Sigmoid colon (tissue), 6 donors: ENCODE measurements at regions not wholly inside any gene's neighbourhood (a gene's known extent, or its start where the extent isn't known, plus 50 kb on each side); places are given as distances from the start of the nearest gene placed in this dataset.

Source experiments
- DNase-seq: peaks from one replicate; pipeline ENCODE4 v3.0.0-alpha.2; 2019
- H3K27ac ChIP-seq, 4 donors: fragments of 200-600 bp; sonication (generic); one replicate each; pipeline ENCODE4 v1.5.1; 2016 to 2019; ENCODE audit warnings: mild to moderate bottlenecking in 1 of 4
- H3K27me3 ChIP-seq, 3 donors: fragments of 200-600 bp; sonication (generic); one replicate each; pipeline ENCODE4 v1.5.1; 2019; ENCODE audit warnings: mild to moderate bottlenecking in 1 of 3
- H3K36me3 ChIP-seq, 4 donors: fragments of 200-600 bp; sonication (generic); one replicate each; pipeline ENCODE4 v1.5.1; 2016 to 2019
- H3K4me1 ChIP-seq, 4 donors: fragments of 200-600 bp; sonication (generic); one replicate each; pipeline ENCODE4 v1.5.1; 2017 to 2019
- H3K4me3 ChIP-seq, 4 donors: fragments of 200-600 bp; sonication (generic); one replicate each; pipeline ENCODE4 v1.5.1; 2017 to 2019; ENCODE audit warnings: mild to moderate bottlenecking in 2 of 4, moderate library complexity in 1 of 4
- H3K9me3 ChIP-seq, 4 donors: fragments of 200-600 bp in 3 of 4; sonication (generic) in 3 of 4; one replicate each; pipeline versions ENCODE4 v1.5.1 to v1.6.1; 2013 to 2019
- EP300 ChIP-seq, 4 donors: sonication (generic); formaldehyde crosslinking; IDR thresholded peaks; one replicate each; pipeline ENCODE4 v1.6.1; 2017; ENCODE audit warnings: antibody characterized with exemption in 4 of 4
- POLR2A ChIP-seq, 2 donors: fragments of 450-650 bp; IDR thresholded peaks; one replicate each; pipeline ENCODE4 v1.6.1; 2016; ENCODE audit warnings: antibody characterized with exemption in 2 of 2, mild to moderate bottlenecking in 2 of 2, moderate library complexity in 2 of 2
- POLR2AphosphoS5 ChIP-seq, 4 donors: sonication (generic); formaldehyde crosslinking; IDR thresholded peaks; one replicate each; pipeline ENCODE4 v1.6.1; 2017; ENCODE audit warnings: antibody characterized with exemption in 4 of 4
- WGBS, 2 donors: extraction: QIAGEN DNeasy Blood & Tissue Kit; methylation state at CpG; one replicate each; pipeline ENCODE4 v1.1.7; 2013; 5-methylcytosine and 5-hydroxymethylcytosine counted together
- intact Hi-C: fragments of 100-400 bp; cut with DNase I; formaldehyde crosslinking; loops from one replicate; pipeline ENCODE4 v1.15.1; 2023
- TF ChIP-seq, protein P1 (sequence below), 4 experiments: fragments of 450-650 bp in 3 of 4; fragments of 200-600 bp in 1 of 4; IDR thresholded peaks; one replicate each; pipeline ENCODE4 v1.5.1; 2016 to 2019; ENCODE audit warnings: antibody characterized with exemption in 4 of 4, mild to moderate bottlenecking in 3 of 4, moderate library complexity in 2 of 4
- donor health status: healthy with polysubstance abuse.
- donor health status: healthy.

DNA sequence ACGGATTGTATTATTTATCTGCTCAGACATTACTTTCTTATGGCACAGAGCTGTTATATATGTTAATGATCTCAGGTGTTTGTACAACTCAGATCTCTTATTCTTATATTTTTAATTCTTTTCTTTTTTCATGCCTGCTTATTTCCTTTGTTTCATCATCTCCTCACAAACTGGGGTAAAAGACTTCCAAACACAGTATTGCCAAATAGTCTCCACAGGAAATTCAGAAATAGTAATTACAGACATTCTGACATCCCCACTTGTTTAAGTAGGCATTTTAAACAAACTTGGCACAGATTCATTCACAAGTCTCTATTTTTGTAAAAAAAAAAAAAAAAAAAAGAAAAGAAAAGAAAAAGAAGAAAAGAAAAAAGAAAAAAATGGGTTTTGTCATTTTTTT, 129.7 kb upstream of the USP38 start:
- no peaks in the 10 kb centered on the region for H3K4me1 ChIP-seq
- no peaks in the 10 kb centered on the region for H3K36me3 ChIP-seq
- H3K4me3 ChIP-seq = no peak overlapping the region
- WGBS, 2 donors = 0 to 48% methylated on average over 1 of the region's 1 CpG
- no peaks in the 10 kb centered on the region for H3K9me3 ChIP-seq
- DNase-seq = no peak
- intact Hi-C loops = no loop called here
- no peaks in the 10 kb centered on the region for H3K27me3 ChIP-seq
- no peak for TF ChIP-seq POLR2AphosphoS5 (IDR thresholded peaks at IDR 0.05)
- TF ChIP-seq EP300 (IDR thresholded peaks at IDR 0.05) = no peak
- TF ChIP-seq, protein P1, sequence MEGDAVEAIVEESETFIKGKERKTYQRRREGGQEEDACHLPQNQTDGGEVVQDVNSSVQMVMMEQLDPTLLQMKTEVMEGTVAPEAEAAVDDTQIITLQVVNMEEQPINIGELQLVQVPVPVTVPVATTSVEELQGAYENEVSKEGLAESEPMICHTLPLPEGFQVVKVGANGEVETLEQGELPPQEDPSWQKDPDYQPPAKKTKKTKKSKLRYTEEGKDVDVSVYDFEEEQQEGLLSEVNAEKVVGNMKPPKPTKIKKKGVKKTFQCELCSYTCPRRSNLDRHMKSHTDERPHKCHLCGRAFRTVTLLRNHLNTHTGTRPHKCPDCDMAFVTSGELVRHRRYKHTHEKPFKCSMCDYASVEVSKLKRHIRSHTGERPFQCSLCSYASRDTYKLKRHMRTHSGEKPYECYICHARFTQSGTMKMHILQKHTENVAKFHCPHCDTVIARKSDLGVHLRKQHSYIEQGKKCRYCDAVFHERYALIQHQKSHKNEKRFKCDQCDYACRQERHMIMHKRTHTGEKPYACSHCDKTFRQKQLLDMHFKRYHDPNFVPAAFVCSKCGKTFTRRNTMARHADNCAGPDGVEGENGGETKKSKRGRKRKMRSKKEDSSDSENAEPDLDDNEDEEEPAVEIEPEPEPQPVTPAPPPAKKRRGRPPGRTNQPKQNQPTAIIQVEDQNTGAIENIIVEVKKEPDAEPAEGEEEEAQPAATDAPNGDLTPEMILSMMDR (IDR thresholded peaks at IDR 0.05) = no peak
- no peak for TF ChIP-seq POLR2A (IDR thresholded peaks at IDR 0.05)
- no peak overlapping the region for H3K27ac ChIP-seq

DNA sequence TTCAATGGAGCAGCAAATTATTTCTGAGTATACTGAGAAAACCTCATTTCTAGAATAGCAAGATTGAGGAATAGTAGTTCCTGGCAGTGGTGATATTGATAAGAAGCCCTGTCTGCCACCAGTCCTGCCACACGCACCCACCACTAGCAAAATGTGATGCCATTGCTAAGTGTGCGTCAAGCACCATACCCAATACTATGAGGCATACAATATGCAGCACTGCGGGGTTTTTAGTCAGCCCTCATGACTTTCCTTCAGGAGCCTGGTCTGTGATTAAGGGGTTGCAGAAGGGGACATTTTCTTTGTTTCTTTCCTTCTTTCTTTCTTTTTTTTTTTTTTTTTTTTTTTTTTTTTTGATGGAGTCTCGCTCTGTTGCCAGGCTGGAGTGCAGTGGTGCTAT, 128.7 kb upstream of the USP38 start:
- TF ChIP-seq, protein P1 (IDR thresholded peaks at IDR 0.05) = no peak
- TF ChIP-seq EP300 (IDR thresholded peaks at IDR 0.05) (no peak), POLR2A (IDR thresholded peaks at IDR 0.05) (no peak), POLR2AphosphoS5 (IDR thresholded peaks at IDR 0.05) (no peak)
- H3K36me3 ChIP-seq = no peaks in the 10 kb centered on the region
- no peak overlapping the region for H3K4me3 ChIP-seq
- no peaks in the 10 kb centered on the region for H3K9me3 ChIP-seq
- intact Hi-C loops = no loop called here
- no peak for DNase-seq
- no peaks in the 10 kb centered on the region for H3K27me3 ChIP-seq
- no peak overlapping the region for H3K27ac ChIP-seq
- no peaks in the 10 kb centered on the region for H3K4me1 ChIP-seq
- 94 to 97% methylated on average over 4 of the region's 4 CpGs for WGBS, 2 donors

DNA sequence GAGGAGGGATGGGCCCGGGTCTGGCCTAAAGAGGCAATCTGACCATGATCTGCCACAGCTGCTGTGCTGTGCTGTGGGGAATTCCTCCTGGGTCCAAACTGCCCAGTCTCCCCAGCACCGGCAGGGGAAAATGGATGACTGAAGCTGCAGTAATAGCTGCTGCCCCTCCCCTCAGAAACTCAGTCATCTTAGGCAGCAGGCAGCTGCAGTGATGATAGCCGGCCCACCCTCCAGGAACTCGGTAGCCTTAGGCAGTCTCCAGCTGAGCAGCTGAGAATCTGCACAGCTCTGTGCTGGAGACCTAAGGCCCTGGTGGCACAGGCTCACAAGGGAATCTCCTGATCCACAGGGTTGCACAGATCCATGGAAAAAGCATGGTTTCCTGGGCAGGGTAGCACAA, 113.4 kb upstream of the USP38 start:
- Histone ChIP-seq H3K9me3 (peaks cover 0 to 6% (median 2%) of the 10 kb centered on the region in 4 donors), H3K27me3 (no peaks in the 10 kb centered on the region), H3K4me3 (no peak overlapping the region), H3K27ac (no peak overlapping the region), H3K4me1 (no peaks in the 10 kb centered on the region), H3K36me3 (no peaks in the 10 kb centered on the region)
- DNase-seq = no peak
- TF ChIP-seq, protein P1 (IDR thresholded peaks at IDR 0.05) = no peak
- TF ChIP-seq EP300 (IDR thresholded peaks at IDR 0.05) (no peak), POLR2A (IDR thresholded peaks at IDR 0.05) (no peak)
- intact Hi-C loops = no loop called here
- 90 to 92% methylated on average over 4 of the region's 4 CpGs for WGBS, 2 donors

DNA sequence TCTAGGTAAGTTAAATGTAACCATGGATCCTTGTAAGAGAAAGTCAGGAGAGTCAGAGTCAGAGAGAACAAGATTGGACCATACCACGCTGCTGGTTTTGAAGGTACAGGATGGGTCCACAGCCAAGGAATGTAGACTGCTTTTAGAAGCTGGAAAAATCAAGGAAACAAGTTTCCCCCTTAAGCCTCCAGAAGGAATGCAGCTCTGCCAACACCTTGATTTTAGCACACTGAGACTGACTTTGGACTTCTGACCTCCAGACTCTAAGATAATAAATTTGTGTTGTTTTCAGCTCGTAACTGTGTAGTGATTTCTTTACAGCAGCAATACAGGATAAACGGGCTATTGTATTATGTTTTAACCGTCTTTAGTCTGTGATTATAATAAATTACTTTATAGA, 108.0 kb upstream of the USP38 start:
- Histone ChIP-seq H3K27ac (no peak overlapping the region), H3K4me1 (no peaks in the 10 kb centered on the region), H3K36me3 (no peaks in the 10 kb centered on the region), H3K9me3 (no peaks in the 10 kb centered on the region), H3K4me3 (no peak overlapping the region), H3K27me3 (no peaks in the 10 kb centered on the region)
- WGBS, 2 donors = 13 to 51% methylated on average over 4 of the region's 4 CpGs
- DNase-seq = no peak
- TF ChIP-seq POLR2AphosphoS5 (IDR thresholded peaks at IDR 0.05) (no peak), POLR2A (IDR thresholded peaks at IDR 0.05) (no peak), EP300 (IDR thresholded peaks at IDR 0.05) (no peak)
- TF ChIP-seq, protein P1 (IDR thresholded peaks at IDR 0.05) = no peak
- intact Hi-C loops = no loop called here

DNA sequence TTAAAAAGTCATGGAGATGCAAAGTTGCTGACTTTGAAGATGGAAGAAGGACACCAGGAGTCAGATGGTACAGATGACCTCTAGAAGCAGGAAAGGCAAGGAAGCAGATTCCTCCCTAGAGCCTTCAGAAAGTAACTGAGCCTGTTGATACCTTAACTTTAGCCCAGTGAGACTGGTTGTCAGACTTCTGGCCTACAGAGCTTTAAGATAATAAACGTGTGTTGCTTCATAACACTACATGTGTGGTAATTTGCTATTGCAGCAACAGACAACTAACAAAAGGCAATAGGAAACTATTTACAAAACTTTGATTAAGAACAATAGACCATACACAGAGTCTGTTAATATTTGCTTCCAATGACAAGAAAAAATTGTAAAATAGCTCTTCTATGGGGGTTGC, 102.0 kb upstream of the USP38 start:
- Histone ChIP-seq H3K4me1 (peaks cover 0 to 7% (median 0%) of the 10 kb centered on the region in 4 donors), H3K4me3 (no peak overlapping the region), H3K36me3 (no peaks in the 10 kb centered on the region), H3K27ac (no peak overlapping the region), H3K9me3 (no peaks in the 10 kb centered on the region), H3K27me3 (no peaks in the 10 kb centered on the region)
- intact Hi-C loops = loop anchor here (10.0 kb wide), 2 partner anchors 198 to 958 kb away; no protein-coding TSS in a partner anchor
- no peak for DNase-seq
- TF ChIP-seq, protein P1 (IDR thresholded peaks at IDR 0.05) = no peak
- TF ChIP-seq POLR2AphosphoS5 (IDR thresholded peaks at IDR 0.05) = no peak
- 23 to 77% methylated on average over 1 of the region's 1 CpG for WGBS, 2 donors
